ENCODE measurements at regions not wholly inside any gene's neighbourhood (a gene's known extent, or its start where the extent isn't known, plus 50 kb on each side); places are given as distances from the start of the nearest gene placed in this dataset.
A peak's percentile ranks its signal among the peaks of the same experiment; 100 is the strongest.
"Not testable (repeated sequence)": the region's sequence is repeated elsewhere in the genome, so short reads cannot be mapped to it uniquely, and the experiment has no call there.

- H3K27ac ChIP-seq = no peak overlapping the region
- TF ChIP-seq ZFX (IDR thresholded peaks at IDR 0.05) = no peak
- TF ChIP-seq CTCF (conservative IDR thresholded peaks at IDR 0.05) = no peak
Observed at GRCh38 chr17:21548236-21548635, 144.1 kb upstream of the KCNJ18 start.

GRCh38 chr17:21549107-21549687, 143.1 kb upstream of the KCNJ18 start:
- no peak overlapping the region for H3K27ac ChIP-seq
- TF ChIP-seq CTCF (conservative IDR thresholded peaks at IDR 0.05) = no peak
- no peak for TF ChIP-seq ZFX (IDR thresholded peaks at IDR 0.05)

- H3K27ac ChIP-seq = not testable (repeated sequence)
Observed at GRCh38 chr17:21550031-21550430, 142.3 kb upstream of the KCNJ18 start.

- TF ChIP-seq ZFX (IDR thresholded peaks at IDR 0.05) (peak; percentile 80), CTCF (conservative IDR thresholded peaks at IDR 0.05) (no peak)
- peak overlapping the region; percentile 68 for H3K27ac ChIP-seq
Observed at GRCh38 chr17:21551081-21551881, 141.0 kb upstream of the KCNJ18 start.

- not testable (repeated sequence) for H3K27ac ChIP-seq
Observed at GRCh38 chr17:21558921-21559320, 133.4 kb upstream of the KCNJ18 start.

GRCh38 chr17:21564262-21564661, 128.1 kb upstream of the KCNJ18 start:
- TF ChIP-seq ZFX (IDR thresholded peaks at IDR 0.05) = no peak
- no peak for TF ChIP-seq CTCF (conservative IDR thresholded peaks at IDR 0.05)
- no peak overlapping the region for H3K27ac ChIP-seq

- H3K27ac ChIP-seq = not testable (repeated sequence)
Observed at GRCh38 chr17:21564757-21565156, 127.6 kb upstream of the KCNJ18 start.

- H3K27ac ChIP-seq = not testable (repeated sequence)
Observed at GRCh38 chr17:21570427-21570826, 121.9 kb upstream of the KCNJ18 start.

GRCh38 chr17:21572148-21572547, 120.2 kb upstream of the KCNJ18 start:
- not testable (repeated sequence) for H3K27ac ChIP-seq

- not testable (repeated sequence) for H3K27ac ChIP-seq
Observed at GRCh38 chr17:21573271-21573960, 118.9 kb upstream of the KCNJ18 start.
